Erythroblast (primary cell): ENCODE measurements at regions not wholly inside any gene's neighbourhood (a gene's known extent, or its start where the extent isn't known, plus 50 kb on each side); places are given as distances from the start of the nearest gene placed in this dataset.

ENCODE experiments used
- GATA1 ChIP-seq: IDR thresholded peaks from 2 replicates; pipeline ENCODE4 v1.6.1; 2011; ENCODE audit warnings: low read depth, mild to moderate bottlenecking, control low read depth, low read length, moderate library complexity
- POLR2A ChIP-seq: IDR thresholded peaks from 2 replicates; pipeline ENCODE4 v1.6.1; 2011; ENCODE audit warnings: mild to moderate bottlenecking, low read length

- TF ChIP-seq POLR2A (no peak), GATA1 (no peak)
These were observed 143.2 kb downstream of the ATP6V1G3 start for GRCh38 chr1:198397208-198397808.
